GM23248 (cell line): ENCODE measurements at regions not wholly inside any gene's neighbourhood (a gene's known extent, or its start where the extent isn't known, plus 50 kb on each side); places are given as distances from the start of the nearest gene placed in this dataset.

Experiments
- EZH2 ChIP-seq: fragments of 200-600 bp; sonication (generic); IDR thresholded peaks from 2 replicates; pipeline ENCODE4 v1.6.1; 2018; ENCODE audit warnings: antibody characterized with exemption, mild to moderate bottlenecking; ENCODE audit not compliant: insufficient read depth, poor library complexity, severe bottlenecking
- EZH2phosphoT487 ChIP-seq: fragments of 200-600 bp; sonication (generic); IDR thresholded peaks from 2 replicates; pipeline ENCODE4 v1.6.1; 2018; ENCODE audit warnings: antibody characterized with exemption, moderate library complexity, mild to moderate bottlenecking, low read depth; ENCODE audit not compliant: insufficient read depth

DNA sequence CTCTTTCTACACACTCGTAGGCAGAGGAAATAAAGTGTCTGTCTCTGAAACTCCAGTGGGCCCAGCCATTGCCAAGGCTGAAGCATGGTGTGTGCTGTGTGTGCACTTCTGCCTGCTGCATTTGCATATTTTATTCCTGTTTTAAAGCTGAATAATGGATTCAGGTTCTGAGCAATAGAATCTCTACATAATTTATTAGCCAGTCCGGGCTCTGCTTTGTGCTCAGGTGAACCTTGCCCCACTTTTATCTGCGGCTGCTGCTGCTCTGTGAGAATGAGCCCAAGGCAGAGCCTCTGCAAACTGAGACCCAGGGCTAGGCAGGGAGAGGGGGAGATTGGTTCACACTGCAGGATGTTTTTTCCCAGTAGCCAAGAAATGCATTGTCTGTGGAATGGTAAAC is 64.6 kb upstream of the SH3BP4 start:
- no peak for TF ChIP-seq EZH2
- no peak for TF ChIP-seq EZH2phosphoT487
